Endothelial cell (in vitro differentiated cells): ENCODE measurements at regions not wholly inside any gene's neighbourhood (a gene's known extent, or its start where the extent isn't known, plus 50 kb on each side); places are given as distances from the start of the nearest gene placed in this dataset.

Experiments
- DNase-seq: peaks from one replicate; pipeline ENCODE4 v3.0.0; 2021; ENCODE audit warnings: low spot score
- H3K27ac Mint-ChIP-seq: one replicate; pipeline ENCODE4 v1.8.0; 2021; ENCODE audit warnings: mixed read lengths, inconsistent platforms; ENCODE audit not compliant: unreplicated experiment
- H3K27me3 Mint-ChIP-seq: one replicate; pipeline ENCODE4 v1.8.0; 2021; ENCODE audit warnings: mild to moderate bottlenecking, moderate library complexity, mixed read lengths, inconsistent platforms; ENCODE audit not compliant: unreplicated experiment
- H3K36me3 Mint-ChIP-seq: one replicate; pipeline ENCODE4 v1.8.0; 2021; ENCODE audit warnings: mild to moderate bottlenecking, low read depth, mixed read lengths, inconsistent platforms; ENCODE audit not compliant: unreplicated experiment
- H3K4me1 Mint-ChIP-seq: one replicate; pipeline ENCODE4 v1.8.0; 2021; ENCODE audit warnings: mild to moderate bottlenecking, mixed read lengths, inconsistent platforms; ENCODE audit not compliant: unreplicated experiment
- H3K4me3 Mint-ChIP-seq: one replicate; pipeline ENCODE4 v1.8.0; 2021; ENCODE audit warnings: mild to moderate bottlenecking, mixed read lengths, inconsistent platforms; ENCODE audit not compliant: unreplicated experiment
- H3K9me3 Mint-ChIP-seq: one replicate; pipeline ENCODE4 v1.8.0; 2021; ENCODE audit warnings: mixed read lengths, inconsistent platforms; ENCODE audit not compliant: unreplicated experiment
- CTCF ChIP-seq: fragments of 200-600 bp; sonication (generic); IDR thresholded peaks from one replicate; pipeline ENCODE4 v1.5.0; 2021; ENCODE audit warnings: antibody characterized with exemption; ENCODE audit not compliant: unreplicated experiment

GRCh38 chr1:181296180-181296579, 187.1 kb upstream of the CACNA1E start:
- Mint-ChIP-seq H3K36me3 (no peaks in the 10 kb centered on the region), H3K27ac (no peak overlapping the region), H3K9me3 (no peaks in the 10 kb centered on the region), H3K4me1 (no peaks in the 10 kb centered on the region), H3K4me3 (no peak overlapping the region), H3K27me3 (no peaks in the 10 kb centered on the region)
- no peak for DNase-seq
- TF ChIP-seq CTCF, result no peak

GRCh38 chr1:181308098-181308497, 175.2 kb upstream of the CACNA1E start:
- no peaks in the 10 kb centered on the region for H3K36me3 Mint-ChIP-seq
- TF ChIP-seq CTCF, result no peak
- H3K4me1 Mint-ChIP-seq, result peaks cover 5% of the 10 kb centered on the region
- no peak overlapping the region for H3K4me3 Mint-ChIP-seq
- no peaks in the 10 kb centered on the region for H3K27me3 Mint-ChIP-seq
- H3K27ac Mint-ChIP-seq, result no peak overlapping the region
- no peaks in the 10 kb centered on the region for H3K9me3 Mint-ChIP-seq
- DNase-seq, result no peak

GRCh38 chr1:181310560-181310959, 172.8 kb upstream of the CACNA1E start:
- TF ChIP-seq CTCF, result no peak
- H3K36me3 Mint-ChIP-seq, result no peaks in the 10 kb centered on the region
- H3K4me1 Mint-ChIP-seq, result peaks cover 5% of the 10 kb centered on the region
- DNase-seq, result no peak
- peaks cover 2% of the 10 kb centered on the region for H3K27me3 Mint-ChIP-seq
- no peak overlapping the region for H3K27ac Mint-ChIP-seq
- no peak overlapping the region for H3K4me3 Mint-ChIP-seq
- H3K9me3 Mint-ChIP-seq, result no peaks in the 10 kb centered on the region

GRCh38 chr1:181312946-181313345, 170.4 kb upstream of the CACNA1E start:
- peaks cover 3% of the 10 kb centered on the region for H3K36me3 Mint-ChIP-seq
- peaks cover 6% of the 10 kb centered on the region for H3K4me1 Mint-ChIP-seq
- DNase-seq, result no peak
- no peaks in the 10 kb centered on the region for H3K9me3 Mint-ChIP-seq
- H3K27ac Mint-ChIP-seq, result no peak overlapping the region
- peaks cover 16% of the 10 kb centered on the region for H3K27me3 Mint-ChIP-seq
- no peak overlapping the region for H3K4me3 Mint-ChIP-seq
- TF ChIP-seq CTCF, result no peak

GRCh38 chr1:181313466-181313865, 169.9 kb upstream of the CACNA1E start:
- no peak for DNase-seq
- Mint-ChIP-seq H3K9me3 (no peaks in the 10 kb centered on the region), H3K4me3 (no peak overlapping the region), H3K27me3 (peaks cover 16% of the 10 kb centered on the region), H3K36me3 (peaks cover 3% of the 10 kb centered on the region), H3K27ac (no peak overlapping the region), H3K4me1 (peaks cover 6% of the 10 kb centered on the region)
- TF ChIP-seq CTCF, result no peak
